C4-2B (cell line): ENCODE measurements at regions not wholly inside any gene's neighbourhood (a gene's known extent, or its start where the extent isn't known, plus 50 kb on each side); places are given as distances from the start of the nearest gene placed in this dataset.

Experiments
- CTCF ChIP-seq: fragments of 450-650 bp; conservative IDR thresholded peaks from 2 replicates; pipeline ENCODE4 v1.5.1; 2017; ENCODE audit warnings: mild to moderate bottlenecking
- ZFX ChIP-seq: fragments of 450-650 bp; IDR thresholded peaks from 2 replicates; pipeline ENCODE4 v1.6.1; 2017

GRCh38 chr2:173680574-173680973, 284.6 kb downstream of the SP3 start:
- TF ChIP-seq CTCF (no peak), ZFX (no peak)
